ENCODE measurements at regions not wholly inside any gene's neighbourhood (a gene's known extent, or its start where the extent isn't known, plus 50 kb on each side); places are given as distances from the start of the nearest gene placed in this dataset.

DNA sequence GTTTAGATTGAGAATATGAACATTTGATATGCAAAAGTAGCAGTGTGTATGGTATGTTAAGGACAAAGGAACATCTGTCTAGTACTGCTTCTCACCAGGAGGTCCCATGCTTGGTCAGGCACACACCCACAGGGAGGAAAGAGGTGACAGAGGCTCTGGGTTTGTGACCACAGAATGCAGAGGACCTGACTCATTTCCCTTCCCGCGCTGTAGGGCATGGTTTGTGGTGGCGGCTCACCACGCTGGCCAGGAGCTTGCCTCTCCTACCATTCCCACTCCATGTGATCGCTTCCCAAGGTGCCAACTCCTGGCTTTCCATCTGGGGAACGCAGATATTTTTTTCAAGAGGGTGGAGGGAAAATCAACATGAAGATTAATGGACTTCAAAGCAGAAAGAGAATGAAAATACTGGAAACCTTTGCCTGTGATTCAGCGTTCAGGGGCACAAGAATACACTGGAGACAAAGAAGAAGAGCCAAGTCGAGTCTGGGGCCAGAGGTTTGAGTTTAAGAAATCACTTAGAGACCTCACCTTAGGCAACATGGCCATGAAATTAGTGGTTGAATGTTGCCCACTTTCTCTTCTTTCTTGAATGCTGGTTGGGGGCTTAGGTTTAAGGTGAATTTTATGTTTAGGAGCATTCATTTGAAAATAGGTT lies 477.8 kb downstream of the CCDC171 start:
- no peak overlapping the region for H3K27ac Mint-ChIP-seq (ENCODE audit: unreplicated experiment)
- H3K36me3 Mint-ChIP-seq (ENCODE audit: low read depth): no peaks in the 10 kb centered on the region
- peaks cover 10% of the 10 kb centered on the region for H3K9me3 Mint-ChIP-seq
- no peak overlapping the region for H3K4me3 Mint-ChIP-seq
- no peak for DNase-seq (ENCODE audit: low read depth, low spot score)
- no peaks in the 10 kb centered on the region for H3K4me1 Mint-ChIP-seq
- TF ChIP-seq, protein P1, sequence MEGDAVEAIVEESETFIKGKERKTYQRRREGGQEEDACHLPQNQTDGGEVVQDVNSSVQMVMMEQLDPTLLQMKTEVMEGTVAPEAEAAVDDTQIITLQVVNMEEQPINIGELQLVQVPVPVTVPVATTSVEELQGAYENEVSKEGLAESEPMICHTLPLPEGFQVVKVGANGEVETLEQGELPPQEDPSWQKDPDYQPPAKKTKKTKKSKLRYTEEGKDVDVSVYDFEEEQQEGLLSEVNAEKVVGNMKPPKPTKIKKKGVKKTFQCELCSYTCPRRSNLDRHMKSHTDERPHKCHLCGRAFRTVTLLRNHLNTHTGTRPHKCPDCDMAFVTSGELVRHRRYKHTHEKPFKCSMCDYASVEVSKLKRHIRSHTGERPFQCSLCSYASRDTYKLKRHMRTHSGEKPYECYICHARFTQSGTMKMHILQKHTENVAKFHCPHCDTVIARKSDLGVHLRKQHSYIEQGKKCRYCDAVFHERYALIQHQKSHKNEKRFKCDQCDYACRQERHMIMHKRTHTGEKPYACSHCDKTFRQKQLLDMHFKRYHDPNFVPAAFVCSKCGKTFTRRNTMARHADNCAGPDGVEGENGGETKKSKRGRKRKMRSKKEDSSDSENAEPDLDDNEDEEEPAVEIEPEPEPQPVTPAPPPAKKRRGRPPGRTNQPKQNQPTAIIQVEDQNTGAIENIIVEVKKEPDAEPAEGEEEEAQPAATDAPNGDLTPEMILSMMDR (conservative IDR thresholded peaks at IDR 0.05): no peak
- H3K27me3 Mint-ChIP-seq (ENCODE audit: low read depth): no peaks in the 10 kb centered on the region

DNA sequence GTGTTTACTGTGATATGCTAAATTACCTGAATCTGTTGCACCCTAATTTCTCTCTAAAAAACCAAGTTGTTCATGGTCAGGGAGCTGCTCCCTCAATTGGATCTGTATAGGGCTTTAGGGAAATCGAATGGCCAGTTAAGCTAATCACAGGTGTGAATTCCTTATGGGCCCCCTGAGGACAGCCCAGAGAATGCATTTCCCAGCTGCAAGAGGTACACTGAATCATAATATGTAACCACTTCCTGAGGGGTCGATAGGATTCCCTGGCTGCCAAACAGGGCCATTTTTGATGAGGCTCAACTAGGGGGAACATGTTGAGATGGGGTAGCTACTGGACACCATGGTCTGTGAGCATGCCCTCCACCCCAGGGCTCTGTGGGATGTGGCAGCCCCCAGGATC lies 478.6 kb downstream of the CCDC171 start:
- Mint-ChIP-seq H3K27ac (ENCODE audit: unreplicated experiment) (no peak overlapping the region), H3K4me3 (no peak overlapping the region), H3K4me1 (no peaks in the 10 kb centered on the region), H3K27me3 (ENCODE audit: low read depth) (no peaks in the 10 kb centered on the region), H3K9me3 (peaks cover 10% of the 10 kb centered on the region), H3K36me3 (ENCODE audit: low read depth) (no peaks in the 10 kb centered on the region)
- no peak for DNase-seq (ENCODE audit: low read depth, low spot score)
- TF ChIP-seq, protein P1 (conservative IDR thresholded peaks at IDR 0.05): no peak

DNA sequence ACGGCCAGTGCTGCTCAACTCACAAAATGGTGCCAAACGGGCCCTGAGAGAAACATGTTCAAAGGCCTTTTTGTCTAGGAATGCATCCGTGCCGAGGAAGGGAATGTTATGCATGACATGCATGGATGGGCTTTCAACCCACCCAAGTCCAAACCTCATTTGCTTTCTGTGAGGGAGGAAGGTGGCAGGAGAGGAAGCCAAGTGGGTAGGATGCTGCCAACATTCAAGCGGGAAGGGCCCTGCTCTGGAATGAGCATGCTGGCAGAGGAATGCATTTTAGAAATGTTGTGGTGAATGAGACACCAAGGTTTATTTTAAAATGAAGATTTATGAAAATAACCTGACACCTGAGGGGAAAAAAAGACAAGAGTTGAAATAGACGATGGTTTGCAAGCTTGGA lies 479.1 kb downstream of the CCDC171 start:
- Mint-ChIP-seq H3K9me3 (peaks cover 10% of the 10 kb centered on the region), H3K36me3 (ENCODE audit: low read depth) (no peaks in the 10 kb centered on the region), H3K27ac (ENCODE audit: unreplicated experiment) (no peak overlapping the region), H3K27me3 (ENCODE audit: low read depth) (no peaks in the 10 kb centered on the region), H3K4me3 (no peak overlapping the region), H3K4me1 (no peaks in the 10 kb centered on the region)
- TF ChIP-seq, protein P1 (conservative IDR thresholded peaks at IDR 0.05): no peak
- DNase-seq (ENCODE audit: low read depth, low spot score): no peak

DNA sequence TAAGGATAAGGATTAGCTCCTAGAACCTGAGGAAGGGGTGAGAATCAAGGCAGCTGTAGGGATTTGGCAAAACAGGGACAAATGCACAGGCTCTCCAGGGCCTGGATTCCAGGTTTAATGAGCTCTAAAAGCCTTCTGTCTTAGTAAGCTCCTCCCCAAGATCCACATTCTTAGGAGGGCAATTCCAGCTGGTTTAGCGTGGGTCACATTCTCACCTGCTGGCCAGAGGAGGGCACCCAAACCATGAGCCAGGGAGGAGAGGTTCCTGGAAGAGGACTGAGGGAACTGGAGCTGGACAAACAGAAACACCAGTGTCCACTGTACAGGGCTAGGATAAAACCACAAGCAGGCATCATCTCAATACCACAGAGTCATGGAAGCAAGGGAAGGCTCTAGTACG lies 480.0 kb downstream of the CCDC171 start:
- Mint-ChIP-seq H3K27me3 (ENCODE audit: low read depth) (no peaks in the 10 kb centered on the region), H3K27ac (ENCODE audit: unreplicated experiment) (peak overlapping the region; percentile 76), H3K4me3 (no peak overlapping the region), H3K9me3 (peaks cover 10% of the 10 kb centered on the region), H3K4me1 (no peaks in the 10 kb centered on the region), H3K36me3 (ENCODE audit: low read depth) (peaks cover 5% of the 10 kb centered on the region)
- DNase-seq (ENCODE audit: low read depth, low spot score): no peak
- TF ChIP-seq, protein P1 (conservative IDR thresholded peaks at IDR 0.05): no peak

DNA sequence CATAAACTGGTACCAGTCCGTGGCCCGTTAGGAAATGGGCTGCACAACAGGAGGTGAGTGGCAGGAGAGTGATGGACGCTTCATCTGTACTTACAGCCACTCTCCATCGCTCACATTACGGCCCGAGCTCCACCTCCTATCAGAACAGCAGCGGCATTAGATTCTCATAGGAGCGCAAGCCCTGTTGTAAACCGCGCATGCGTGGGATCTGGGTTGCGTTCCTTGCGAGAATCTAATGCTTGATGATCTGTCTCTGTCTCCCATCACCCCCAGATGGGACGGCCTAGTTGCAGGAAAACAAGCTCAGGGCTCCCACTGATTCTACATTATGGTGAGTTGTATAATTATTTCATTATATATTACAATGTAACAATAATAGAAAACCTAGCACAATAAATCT lies 480.4 kb downstream of the CCDC171 start:
- Mint-ChIP-seq H3K4me3 (no peak overlapping the region), H3K27me3 (ENCODE audit: low read depth) (no peaks in the 10 kb centered on the region), H3K9me3 (peaks cover 7% of the 10 kb centered on the region), H3K36me3 (ENCODE audit: low read depth) (peaks cover 5% of the 10 kb centered on the region), H3K27ac (ENCODE audit: unreplicated experiment) (no peak overlapping the region), H3K4me1 (no peaks in the 10 kb centered on the region)
- TF ChIP-seq, protein P1 (conservative IDR thresholded peaks at IDR 0.05): no peak
- no peak for DNase-seq (ENCODE audit: low read depth, low spot score)

Measured in neural crest cell (in vitro differentiated cells).